Ascending aorta (tissue), 2 donors: ENCODE measurements at regions not wholly inside any gene's neighbourhood (a gene's known extent, or its start where the extent isn't known, plus 50 kb on each side); places are given as distances from the start of the nearest gene placed in this dataset.

ENCODE experiments used
- DNase-seq, 2 donors: peaks; one replicate each; pipeline ENCODE4 v3.0.0-alpha.2; 2019; ENCODE audit warnings: low spot score in 2 of 2
- H3K27ac ChIP-seq, 2 donors: fragments of 200-600 bp; sonication (generic); one replicate each; pipeline ENCODE4 v1.5.1; 2016 to 2017; ENCODE audit warnings: mild to moderate bottlenecking in 1 of 2
- H3K27me3 ChIP-seq: fragments of 200-600 bp; sonication (generic); one replicate; pipeline ENCODE4 v1.5.1; 2017
- H3K36me3 ChIP-seq, 2 donors: fragments of 200-600 bp; sonication (generic); one replicate each; pipeline ENCODE4 v1.5.1; 2016
- H3K4me1 ChIP-seq, 2 donors: fragments of 200-600 bp; sonication (generic); one replicate each; pipeline ENCODE4 v1.5.1; 2016 to 2017; ENCODE audit warnings: mild to moderate bottlenecking in 1 of 2
- H3K4me3 ChIP-seq, 2 donors: fragments of 200-600 bp; sonication (generic); one replicate each; pipeline ENCODE4 v1.5.1; 2016 to 2017; ENCODE audit warnings: mild to moderate bottlenecking in 1 of 2
- H3K9me3 ChIP-seq, 2 donors: fragments of 200-600 bp; sonication (generic); one replicate each; pipeline ENCODE4 v1.5.1; 2016
- CTCF ChIP-seq, 3 experiments: fragments of 200-600 bp in 2 of 3; fragments of 450-650 bp in 1 of 3; sonication (generic) in 2 of 3; IDR thresholded peaks; one replicate each; pipeline ENCODE4 v1.5.1; 2016 to 2019; ENCODE audit warnings: antibody characterized with exemption in 3 of 3, mild to moderate bottlenecking in 1 of 3, moderate library complexity in 1 of 3
- intact Hi-C: fragments of 100-400 bp; cut with DNase I; formaldehyde crosslinking; loops from one replicate; pipeline ENCODE4 v1.15.1; 2023

GRCh38 chr10:8602821-8603220 lies 548.3 kb downstream of the GATA3 start:
- Histone ChIP-seq H3K27me3 (no peaks in the 10 kb centered on the region), H3K4me1 (no peaks in the 10 kb centered on the region), H3K4me3 (no peak overlapping the region), H3K9me3 (peaks cover 0 to 4% of the 10 kb centered on the region in 2 donors), H3K36me3 (no peaks in the 10 kb centered on the region), H3K27ac (no peak overlapping the region)
- TF ChIP-seq CTCF (IDR thresholded peaks at IDR 0.05), result no peak
- intact Hi-C loops, result no loop called here
- DNase-seq, result no peak

- Histone ChIP-seq H3K9me3 (peaks cover 0 to under 1% of the 10 kb centered on the region in 2 donors), H3K27me3 (no peaks in the 10 kb centered on the region), H3K27ac (no peak overlapping the region), H3K4me3 (no peak overlapping the region), H3K4me1 (no peaks in the 10 kb centered on the region), H3K36me3 (no peaks in the 10 kb centered on the region)
- DNase-seq, result no peak
- intact Hi-C loops, result no loop called here
- TF ChIP-seq CTCF (IDR thresholded peaks at IDR 0.05), result no peak
Measured at GRCh38 chr10:8614054-8614565, 559.6 kb downstream of the GATA3 start.

- Histone ChIP-seq H3K27ac (no peak overlapping the region), H3K27me3 (no peaks in the 10 kb centered on the region), H3K9me3 (no peaks in the 10 kb centered on the region), H3K36me3 (no peaks in the 10 kb centered on the region), H3K4me3 (no peak overlapping the region), H3K4me1 (no peaks in the 10 kb centered on the region)
- intact Hi-C loops, result no loop called here
- no peak for TF ChIP-seq CTCF (IDR thresholded peaks at IDR 0.05)
- DNase-seq, result no peak
Measured at GRCh38 chr10:8615118-8615517, 560.6 kb downstream of the GATA3 start.

GRCh38 chr10:8616166-8616565 lies 561.7 kb downstream of the GATA3 start:
- no peak overlapping the region for H3K27ac ChIP-seq
- H3K4me3 ChIP-seq, result no peak overlapping the region
- no peaks in the 10 kb centered on the region for H3K9me3 ChIP-seq
- no peaks in the 10 kb centered on the region for H3K36me3 ChIP-seq
- DNase-seq, result no peak
- intact Hi-C loops, result no loop called here
- TF ChIP-seq CTCF (IDR thresholded peaks at IDR 0.05), result no peak
- no peaks in the 10 kb centered on the region for H3K4me1 ChIP-seq
- H3K27me3 ChIP-seq, result no peaks in the 10 kb centered on the region

- intact Hi-C loops, result no loop called here
- no peaks in the 10 kb centered on the region for H3K9me3 ChIP-seq
- no peaks in the 10 kb centered on the region for H3K27me3 ChIP-seq
- no peak overlapping the region for H3K27ac ChIP-seq
- no peak overlapping the region for H3K4me3 ChIP-seq
- H3K4me1 ChIP-seq, result no peaks in the 10 kb centered on the region
- no peak for DNase-seq
- no peak for TF ChIP-seq CTCF (IDR thresholded peaks at IDR 0.05)
- no peaks in the 10 kb centered on the region for H3K36me3 ChIP-seq
Measured at GRCh38 chr10:8617792-8618191, 563.3 kb downstream of the GATA3 start.

GRCh38 chr10:8618834-8619233 lies 564.3 kb downstream of the GATA3 start:
- no peak overlapping the region for H3K4me3 ChIP-seq
- no peak overlapping the region for H3K27ac ChIP-seq
- no peak for DNase-seq
- H3K4me1 ChIP-seq, result no peaks in the 10 kb centered on the region
- intact Hi-C loops, result no loop called here
- no peaks in the 10 kb centered on the region for H3K27me3 ChIP-seq
- H3K9me3 ChIP-seq, result no peaks in the 10 kb centered on the region
- TF ChIP-seq CTCF (IDR thresholded peaks at IDR 0.05), result no peak
- no peaks in the 10 kb centered on the region for H3K36me3 ChIP-seq
